ENCODE measurements at regions not wholly inside any gene's neighbourhood (a gene's known extent, or its start where the extent isn't known, plus 50 kb on each side); places are given as distances from the start of the nearest gene placed in this dataset.

DNA sequence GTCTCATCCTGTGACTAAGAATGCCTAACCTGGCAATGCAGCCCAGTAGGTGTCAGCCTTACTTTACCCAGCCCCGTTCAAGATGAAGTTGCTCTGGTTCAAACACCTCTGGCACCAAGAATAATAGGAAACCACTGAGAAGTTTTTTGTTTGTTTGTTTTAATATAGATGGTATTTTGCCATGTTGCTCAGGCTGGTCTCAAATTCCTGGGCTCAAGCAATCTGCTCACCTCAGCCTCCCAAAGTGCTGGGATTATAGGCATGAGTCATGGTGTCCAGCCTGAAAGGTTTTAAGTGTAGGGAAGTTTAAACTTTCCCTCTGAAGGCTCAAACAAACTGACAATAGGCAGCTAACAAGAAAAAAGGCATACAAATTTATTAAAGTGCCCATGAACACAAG is 51.2 kb upstream of the ABCC4 start:
- POLR2A ChIA-PET, result no interaction called here
- CTCF ChIA-PET, result no interaction called here

DNA sequence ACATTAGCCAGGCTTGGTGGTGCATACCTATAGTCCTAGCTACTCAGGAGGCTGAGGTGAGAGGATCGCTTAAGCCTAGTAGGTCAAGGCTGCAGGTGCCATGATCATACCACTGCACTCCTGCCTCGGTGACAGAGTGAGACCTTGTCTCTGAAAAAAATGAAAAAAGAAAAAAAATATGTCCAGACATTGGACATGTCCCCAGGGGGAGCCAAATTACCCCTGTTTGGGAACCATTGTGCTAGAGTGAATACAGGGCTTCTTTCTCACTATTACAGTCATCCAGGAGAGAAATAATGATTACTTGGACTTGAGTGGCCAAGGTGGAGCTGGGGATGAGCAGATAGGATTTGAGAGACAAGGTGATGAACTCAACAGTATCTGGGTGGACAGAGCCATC is 52.9 kb upstream of the ABCC4 start:
- POLR2A ChIA-PET, result no interaction called here
- CTCF ChIA-PET, result interaction anchor here (0.5 to 1.4 kb wide), 2 partner anchors 162 to 756 kb away, joined by 3 to 4 read pairs; no protein-coding TSS in a partner anchor

DNA sequence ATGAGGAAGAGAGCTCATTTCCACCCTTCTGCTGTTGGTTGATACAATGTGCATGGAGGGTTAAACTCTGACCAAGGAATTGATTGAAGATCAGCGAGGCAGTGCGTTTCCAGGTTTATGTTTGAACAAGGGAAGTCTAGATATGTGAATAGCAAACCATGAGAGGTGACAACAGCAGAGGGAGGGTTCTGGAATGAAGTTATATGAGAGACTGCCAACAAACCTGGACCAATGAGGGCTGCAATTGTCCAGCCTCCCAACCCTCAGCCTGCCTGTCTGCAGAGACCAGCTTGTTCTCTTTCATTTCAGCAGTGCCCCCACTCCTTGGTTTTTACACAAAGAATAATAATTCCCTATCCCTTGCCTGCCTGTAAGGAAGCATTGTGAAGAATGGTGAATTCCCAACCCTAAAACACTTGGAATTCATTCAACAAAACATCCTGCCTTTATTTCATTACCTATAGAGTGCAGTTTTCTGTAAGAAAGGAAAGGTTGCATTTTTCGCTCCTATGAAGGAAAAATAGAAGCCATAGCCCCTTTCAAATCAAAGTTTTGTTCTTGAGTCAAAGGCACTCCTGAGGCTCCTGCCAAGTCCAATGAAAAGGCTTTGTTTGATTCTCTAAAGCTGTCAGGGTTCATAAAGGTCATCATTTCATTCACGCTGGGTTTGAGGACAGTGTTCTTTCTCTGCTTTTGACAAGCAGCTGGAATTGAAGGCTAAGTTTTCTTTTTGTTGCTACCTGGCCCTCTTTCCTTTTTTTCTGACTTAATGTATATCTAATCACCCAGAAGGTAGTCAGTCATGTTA is 53.6 kb upstream of the ABCC4 start:
- POLR2A ChIA-PET, result interaction anchor here (0.6 kb wide), 1 partner anchor 10 kb away, joined by 3 read pairs; no protein-coding TSS in a partner anchor
- CTCF ChIA-PET, result interaction anchor here (0.5 to 0.6 kb wide), 2 partner anchors 114 to 756 kb away, joined by 3 read pairs; no protein-coding TSS in a partner anchor

DNA sequence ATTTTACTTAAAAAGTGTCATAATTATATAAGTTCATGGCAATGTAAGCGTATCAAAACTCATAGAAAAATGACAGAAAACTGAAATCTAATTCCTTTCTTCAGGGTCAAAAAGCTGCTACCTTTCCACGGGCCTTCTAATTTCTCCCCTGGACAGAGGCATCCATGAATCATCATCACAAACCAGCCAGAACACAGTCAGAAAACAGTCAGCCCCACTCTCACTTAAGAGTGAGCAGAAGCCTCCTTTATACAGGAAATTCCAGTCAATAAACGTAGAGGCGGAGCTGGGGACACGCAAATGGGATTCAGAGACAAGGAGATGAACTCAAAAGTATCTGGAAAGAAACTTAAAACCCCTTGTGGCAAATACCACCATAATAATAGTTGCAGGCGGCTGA is 54.2 kb upstream of the ABCC4 start:
- POLR2A ChIA-PET, result interaction anchor here (0.6 kb wide), 1 partner anchor 9 kb away, joined by 3 read pairs; no protein-coding TSS in a partner anchor

DNA sequence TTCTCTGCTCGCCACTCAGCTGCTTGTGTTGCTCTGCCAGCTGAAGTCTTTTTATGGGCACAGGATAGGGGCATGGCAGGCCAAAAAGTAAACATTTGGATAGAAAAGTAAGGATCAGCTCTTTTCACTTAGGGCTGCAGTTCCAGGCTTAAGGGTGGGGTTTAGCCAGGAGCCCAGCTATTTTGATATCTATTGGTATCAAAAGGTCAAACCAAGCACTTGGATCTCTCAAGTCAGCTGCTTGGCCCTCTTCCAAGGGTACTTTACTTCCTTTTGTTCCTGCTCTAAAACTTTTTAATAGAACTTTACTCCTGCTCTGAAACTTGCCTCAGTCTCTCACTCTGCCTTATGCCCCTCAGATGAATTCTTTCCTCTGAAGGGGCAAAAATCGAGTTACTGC is 55.7 kb upstream of the ABCC4 start:
- ChIA-PET CTCF (no interaction called here), POLR2A (no interaction called here)

More for the DNA sequence above, 54.2 kb upstream of the ABCC4 start:
- CTCF ChIA-PET, result no interaction called here

DNA sequence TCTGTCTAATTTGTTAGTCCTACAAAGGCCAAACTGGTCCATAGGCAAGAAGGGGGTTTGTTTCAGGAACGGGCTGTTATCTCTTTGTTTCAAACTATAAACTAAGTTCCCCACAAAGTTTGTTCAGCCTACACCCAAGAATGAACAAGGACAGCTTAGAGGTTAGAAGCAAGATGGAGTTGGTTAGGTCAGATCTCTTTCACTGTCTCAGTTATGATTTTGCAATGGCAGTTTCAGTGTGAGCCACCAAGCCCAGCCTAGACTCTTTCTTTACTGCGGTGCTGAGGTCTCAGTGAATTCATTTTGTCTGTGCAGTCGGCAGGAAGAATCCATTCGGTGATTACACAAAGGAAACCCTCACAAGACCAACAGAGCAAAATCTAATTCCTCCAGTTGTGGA is 56.6 kb upstream of the ABCC4 start:
- ChIA-PET CTCF (no interaction called here), POLR2A (no interaction called here)

DNA sequence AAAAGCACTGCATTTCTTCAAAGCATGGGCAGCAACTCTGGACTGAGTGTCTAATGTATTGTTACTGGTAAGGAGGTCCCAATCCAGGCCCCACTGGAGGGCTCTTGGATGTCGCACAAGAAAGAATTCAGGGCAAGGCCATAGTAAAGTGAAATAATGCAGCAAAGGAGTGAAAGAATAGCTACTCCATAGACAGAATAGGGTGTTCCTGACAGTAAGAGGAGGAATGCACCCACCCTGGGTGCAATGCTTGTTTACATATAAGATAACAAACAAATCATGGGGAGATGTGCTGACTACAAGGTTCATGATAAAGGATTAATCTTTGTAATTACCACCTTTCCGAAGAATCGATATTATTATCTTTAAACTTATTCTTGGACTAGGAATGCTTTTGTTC is 58.8 kb upstream of the ABCC4 start:
- ChIA-PET CTCF (interaction anchor here (1.0 kb wide), 1 partner anchor 21 kb away, joined by 3 read pairs; no protein-coding TSS in a partner anchor), POLR2A (no interaction called here)

DNA sequence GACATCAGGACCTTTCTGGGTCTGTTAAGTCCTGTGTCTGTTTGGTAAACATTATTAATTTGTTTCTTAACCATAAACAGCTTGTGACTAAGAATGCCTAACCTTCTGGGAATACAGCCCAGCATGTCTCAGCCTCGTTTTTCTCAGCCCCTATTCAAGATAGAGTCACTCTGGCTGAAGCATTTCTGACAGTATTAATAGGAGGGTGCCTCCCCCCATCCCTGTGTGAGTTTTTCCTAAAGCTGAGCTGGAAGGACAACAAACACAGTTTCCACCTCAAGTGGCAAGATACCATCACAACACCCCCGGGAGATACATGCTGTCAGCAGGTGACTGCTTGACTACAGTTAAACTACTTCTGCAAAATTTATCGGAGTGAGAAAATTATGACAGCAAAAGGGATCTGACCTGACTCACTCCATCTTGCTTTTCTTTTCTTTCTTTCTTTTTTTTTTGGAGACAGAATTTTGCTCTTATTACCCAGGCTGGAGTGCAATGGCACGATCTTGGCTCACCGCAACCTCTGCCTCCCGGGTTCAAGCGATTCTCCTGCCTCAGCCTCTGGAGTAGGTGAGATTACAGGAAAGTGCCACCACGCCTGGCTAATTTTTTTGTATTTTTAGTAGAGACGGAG is 59.3 kb upstream of the ABCC4 start:
- CTCF ChIA-PET, result no interaction called here
- POLR2A ChIA-PET, result no interaction called here

DNA sequence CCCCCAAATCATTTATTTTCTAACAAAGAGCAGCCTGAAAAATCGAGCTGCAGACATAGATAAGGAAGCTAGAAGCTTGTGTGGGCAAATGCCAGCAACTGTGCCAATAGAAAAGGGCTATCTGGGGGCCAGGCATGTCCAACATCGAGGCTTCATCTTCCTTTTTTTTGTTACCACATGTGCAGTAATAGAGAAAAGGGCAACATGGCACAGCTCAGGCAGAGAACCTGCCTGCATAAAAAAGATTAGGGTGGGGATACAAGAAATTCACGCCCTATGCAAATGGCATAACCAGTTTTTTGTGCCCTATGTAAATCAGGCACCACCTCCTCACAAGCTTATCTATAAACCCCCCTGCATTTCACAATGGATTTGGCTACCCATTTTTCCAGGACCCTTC is 60.4 kb upstream of the ABCC4 start:
- ChIA-PET CTCF (no interaction called here), POLR2A (no interaction called here)

DNA sequence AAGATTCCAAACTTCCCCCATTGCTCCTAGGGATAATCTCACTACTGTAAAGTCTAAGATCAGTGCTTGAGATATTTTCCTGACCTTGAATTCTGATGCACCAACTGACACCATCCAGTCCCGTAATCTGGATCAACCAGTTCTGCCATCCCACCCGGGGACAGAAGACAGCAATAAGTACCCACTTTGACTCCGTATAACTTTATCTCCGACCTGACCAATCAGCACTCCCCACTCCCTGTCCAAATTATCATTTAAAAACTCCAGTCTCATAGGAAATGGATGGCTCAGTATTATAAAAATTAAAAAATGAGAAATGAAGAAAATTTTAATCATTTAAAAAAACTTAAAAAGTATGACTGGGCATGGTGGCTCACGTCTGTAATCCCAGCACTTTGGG is 61.4 kb upstream of the ABCC4 start:
- ChIA-PET POLR2A (no interaction called here), CTCF (no interaction called here)

DNA sequence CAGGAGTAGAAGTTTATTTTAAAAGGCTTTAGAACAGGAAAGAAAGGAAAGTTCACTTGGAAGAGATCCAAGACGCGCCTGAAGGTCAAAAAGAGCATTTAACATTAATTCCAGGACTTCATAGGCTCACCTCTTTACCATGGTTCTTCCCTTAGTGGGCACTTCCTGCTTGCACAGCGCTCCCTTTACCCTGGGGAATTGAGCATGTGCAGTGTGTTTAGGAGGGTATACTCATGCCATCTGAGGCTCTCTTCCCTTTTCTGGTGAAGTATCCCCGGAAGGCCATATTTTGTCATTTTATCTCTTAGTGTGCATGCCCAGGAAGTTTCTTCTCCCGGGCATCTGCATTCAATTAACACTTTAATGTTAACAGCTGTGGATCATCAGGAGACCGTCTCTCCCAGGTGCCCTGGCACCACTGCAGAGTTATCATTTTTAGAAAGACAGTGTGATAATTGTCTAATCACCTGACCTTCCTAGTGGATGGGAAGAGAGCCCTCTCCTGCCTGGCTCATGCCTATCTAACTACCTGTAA is 66.1 kb upstream of the ABCC4 start:
- ChIA-PET POLR2A (interaction anchor here (0.6 kb wide), 1 partner anchor 159 kb away, joined by 6 read pairs; no protein-coding TSS in a partner anchor), CTCF (no interaction called here)

DNA sequence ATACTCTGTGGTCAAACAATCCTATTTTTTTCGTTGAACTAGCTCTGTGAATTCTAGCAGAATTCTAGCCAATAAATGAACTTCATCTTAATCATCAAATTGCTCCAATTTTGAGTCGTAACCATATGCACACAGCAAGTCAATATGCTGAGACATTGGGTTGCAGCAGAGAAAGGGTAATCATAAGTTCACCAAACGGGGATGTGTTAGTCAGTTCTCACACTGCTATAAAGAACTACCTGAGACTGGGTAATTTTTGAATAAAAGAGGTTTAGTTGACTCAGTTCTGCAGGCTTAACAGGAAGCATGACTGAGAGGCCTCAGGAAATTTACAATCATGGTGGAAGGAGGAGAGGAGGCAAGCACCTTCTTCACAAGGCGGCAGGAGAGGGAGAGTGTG is 67.7 kb upstream of the ABCC4 start:
- CTCF ChIA-PET, result no interaction called here
- POLR2A ChIA-PET, result no interaction called here

DNA sequence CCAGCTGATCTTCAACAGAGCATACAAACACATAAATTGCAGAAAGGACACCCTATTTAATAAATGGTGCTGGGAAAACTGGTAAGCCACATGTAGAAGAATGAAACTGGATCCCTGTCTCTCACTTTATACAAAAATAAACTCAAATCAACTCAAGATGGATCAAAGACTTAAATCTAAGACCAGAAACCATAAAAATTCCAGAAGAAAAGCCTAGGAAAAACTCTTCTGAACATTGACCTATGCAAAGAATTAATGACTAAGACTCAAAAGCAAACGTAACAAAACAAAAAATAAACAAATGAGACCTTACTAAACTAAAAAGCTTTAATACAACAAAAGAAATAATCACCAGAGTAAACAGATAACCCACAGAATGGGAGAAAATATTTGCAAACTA is 74.5 kb upstream of the ABCC4 start:
- CTCF ChIA-PET, result no interaction called here
- POLR2A ChIA-PET, result no interaction called here

DNA sequence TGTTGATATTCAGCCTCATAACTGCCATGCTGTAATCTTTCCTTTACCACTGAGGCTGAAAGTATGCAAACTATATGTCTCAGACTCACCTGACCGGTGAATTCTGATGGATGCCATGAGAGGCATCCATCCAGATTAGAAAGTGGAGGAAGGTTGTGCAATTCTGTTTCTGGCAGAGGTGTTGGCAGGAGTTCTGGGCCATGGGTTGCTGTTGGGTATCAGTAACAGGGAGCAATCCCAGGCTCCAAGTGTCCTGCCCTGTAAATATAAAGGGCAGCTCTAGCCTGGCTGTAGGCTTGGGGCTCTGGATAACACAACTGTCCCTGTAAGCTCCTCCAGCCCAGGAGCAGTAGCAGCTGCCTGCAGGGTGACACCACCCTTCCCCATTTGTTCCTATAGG is 77.4 kb upstream of the ABCC4 start:
- POLR2A ChIA-PET, result no interaction called here

DNA sequence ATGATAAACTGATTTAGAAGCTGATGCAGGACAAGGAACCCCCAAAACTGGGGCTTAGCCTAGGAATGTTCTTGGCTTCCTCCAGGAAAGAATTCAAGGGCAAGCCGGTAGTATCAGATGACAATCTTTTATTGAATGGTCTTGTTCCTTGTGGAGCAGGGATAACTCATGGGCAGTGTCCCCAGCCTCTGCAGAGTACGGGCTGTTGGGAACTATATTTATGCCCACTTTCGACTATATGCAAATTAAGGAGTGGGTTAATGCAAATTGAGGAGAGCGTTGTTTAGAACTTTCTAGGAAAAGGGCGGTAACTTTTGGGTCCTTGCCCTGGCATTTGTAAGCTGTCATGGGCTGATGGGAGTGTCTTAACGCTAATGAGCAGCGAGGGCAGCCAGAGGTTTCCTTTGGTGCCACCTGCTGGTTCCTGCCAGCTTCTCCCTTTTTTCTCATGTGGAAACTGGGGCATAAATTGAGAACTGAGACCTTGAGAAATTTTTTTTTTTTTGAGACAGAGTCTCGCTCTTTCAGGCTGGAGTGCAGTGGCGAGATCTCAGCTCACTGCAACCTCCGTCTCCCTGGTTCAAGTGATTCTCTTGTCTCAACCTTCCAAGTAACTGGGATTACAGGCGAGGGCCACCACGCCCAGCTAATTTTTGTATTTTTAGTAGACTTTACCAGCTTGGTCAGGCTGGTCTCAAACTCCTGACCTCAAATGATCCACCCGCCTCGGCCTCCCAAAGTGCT is 79.4 kb upstream of the ABCC4 start:
- POLR2A ChIA-PET, result interaction anchor here (0.6 to 0.7 kb wide), 2 partner anchors 89 to 724 kb away, joined by 3 to 4 read pairs; no protein-coding TSS in a partner anchor

More for the DNA sequence above, 77.4 kb upstream of the ABCC4 start:
- CTCF ChIA-PET, result interaction anchor here (1.0 kb wide), 1 partner anchor 57 kb away, joined by 3 read pairs; no protein-coding TSS in a partner anchor

DNA sequence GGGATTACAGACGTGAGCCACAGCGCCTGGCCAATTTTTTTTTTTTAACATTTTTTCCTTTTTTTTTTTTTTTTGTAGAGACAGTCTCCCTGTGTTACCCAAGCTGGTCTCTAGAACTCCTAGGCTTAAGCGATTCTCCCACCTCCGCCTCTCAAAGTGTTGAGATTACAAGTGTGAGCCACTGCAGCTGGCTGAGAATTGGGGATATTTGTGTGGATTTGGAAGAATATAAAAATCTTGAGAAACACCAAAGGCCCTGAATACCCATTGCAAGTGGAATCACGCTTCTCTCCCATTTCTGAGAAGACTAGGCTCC is 79.9 kb upstream of the ABCC4 start:
- ChIA-PET CTCF (interaction anchor here (0.7 to 2.8 kb wide), 12 partner anchors 18 to 313 kb away, joined by 3 to 24 read pairs (median 3); no protein-coding TSS in a partner anchor), POLR2A (interaction anchor here (0.6 to 0.7 kb wide), 2 partner anchors 89 to 724 kb away, joined by 3 to 4 read pairs; no protein-coding TSS in a partner anchor)

More for the DNA sequence above, 79.4 kb upstream of the ABCC4 start:
- CTCF ChIA-PET, result interaction anchor here (0.7 to 2.8 kb wide), 14 partner anchors 14 to 312 kb away, joined by 3 to 24 read pairs (median 3); no protein-coding TSS in a partner anchor

DNA sequence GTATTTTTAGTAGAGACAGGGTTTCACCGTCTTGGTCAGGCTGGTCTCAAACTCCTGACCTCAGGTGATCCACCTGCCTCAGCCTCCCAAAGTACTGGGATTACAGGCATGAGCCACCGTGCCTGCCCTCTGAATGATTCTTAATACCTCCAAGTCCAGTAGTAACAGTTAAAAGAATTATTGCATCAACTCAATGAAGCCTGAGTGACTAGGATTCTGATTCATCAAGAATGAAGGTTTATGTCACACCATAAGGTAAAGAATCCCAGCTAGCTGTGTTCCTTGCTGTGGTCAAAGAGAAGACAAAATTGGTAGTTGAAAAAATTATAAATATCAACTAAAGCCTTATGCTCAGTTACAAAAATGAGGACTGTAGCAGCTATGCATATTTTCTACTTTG is 81.2 kb upstream of the ABCC4 start:
- POLR2A ChIA-PET, result no interaction called here
- CTCF ChIA-PET, result interaction anchor here (2.8 kb wide), 1 partner anchor 193 kb away, joined by 24 read pairs; no protein-coding TSS in a partner anchor

DNA sequence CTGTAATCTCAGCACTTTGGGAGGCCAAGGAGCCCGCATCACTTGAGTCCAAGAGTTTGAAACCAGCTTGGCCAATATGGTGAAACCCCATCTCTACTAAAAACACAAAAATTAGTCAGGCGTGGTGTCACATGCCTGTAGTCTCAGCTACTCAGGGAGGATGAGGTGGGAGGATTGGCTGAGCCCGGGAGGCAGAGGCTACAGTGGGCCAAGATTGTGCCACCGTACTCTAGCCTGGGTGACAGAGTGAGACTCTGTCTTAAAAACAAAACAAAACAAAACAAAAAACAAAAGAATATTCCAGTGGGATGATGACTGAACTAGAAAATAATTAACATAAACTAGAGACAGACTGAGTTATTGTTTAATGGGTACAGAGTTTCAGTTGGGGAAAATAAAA is 81.7 kb upstream of the ABCC4 start:
- ChIA-PET CTCF (no interaction called here), POLR2A (no interaction called here)

DNA sequence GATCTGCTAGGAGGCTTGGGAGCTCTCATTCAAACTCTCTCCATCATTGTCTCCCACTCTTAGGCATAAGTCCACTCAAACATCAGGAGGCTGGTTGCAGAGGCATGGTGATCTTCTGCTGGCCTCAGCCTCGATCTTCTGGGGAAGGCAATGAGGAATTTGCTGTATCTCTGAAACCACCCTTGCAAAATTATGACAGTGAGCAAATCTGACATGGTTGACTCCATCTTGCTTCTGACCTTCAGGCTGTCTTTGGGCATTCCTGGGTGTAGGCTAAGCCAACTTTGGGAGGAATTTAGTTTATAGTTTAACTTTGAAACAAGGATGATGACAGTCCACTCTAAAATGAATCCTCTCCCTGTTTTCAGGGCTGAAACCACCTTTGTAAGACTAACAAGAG is 84.1 kb upstream of the ABCC4 start:
- ChIA-PET POLR2A (no interaction called here), CTCF (no interaction called here)

DNA sequence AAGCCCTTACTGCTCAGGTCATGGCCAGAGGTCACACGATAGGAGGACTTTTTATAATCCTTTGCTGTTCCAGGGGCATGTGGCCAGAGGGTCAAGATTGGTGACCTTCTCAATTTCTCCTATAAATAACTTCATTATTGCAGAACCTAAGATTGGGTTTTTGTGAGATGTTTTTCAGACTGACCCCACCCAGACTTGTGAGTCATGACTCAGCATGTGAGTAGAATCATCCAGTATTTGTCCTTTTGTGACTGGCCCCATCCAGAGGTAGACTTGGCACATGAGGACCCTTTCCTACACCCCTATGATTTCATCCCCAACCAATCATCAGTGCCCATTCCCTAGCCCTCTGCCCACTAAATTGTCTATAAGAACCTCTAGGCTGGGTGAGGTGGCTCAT is 84.5 kb upstream of the ABCC4 start:
- CTCF ChIA-PET, result no interaction called here
- POLR2A ChIA-PET, result no interaction called here
